WERI-Rb-1 (cell line): ENCODE measurements at regions not wholly inside any gene's neighbourhood (a gene's known extent, or its start where the extent isn't known, plus 50 kb on each side); places are given as distances from the start of the nearest gene placed in this dataset.
A peak's percentile ranks its signal among the peaks of the same experiment; 100 is the strongest.

Experiments
- DNase-seq: peaks from one replicate; pipeline ENCODE4 v3.0.0-alpha.2; 2020
- H3K27ac ChIP-seq: fragments of 250-450 bp; sonication (Bioruptor Pico); 2 replicates; pipeline ENCODE4 v1.5.1; 2020; ENCODE audit warnings: mild to moderate bottlenecking, moderate library complexity
- H3K27me3 ChIP-seq: fragments of 250-450 bp; sonication (Bioruptor Pico); 2 replicates; pipeline ENCODE4 v1.5.1; 2021; ENCODE audit warnings: mild to moderate bottlenecking, low read depth, moderate library complexity; ENCODE audit not compliant: insufficient read depth, severe bottlenecking
- H3K36me3 ChIP-seq: fragments of 250-450 bp; sonication (Bioruptor Pico); 2 replicates; pipeline ENCODE4 v1.5.1; 2020; ENCODE audit warnings: mild to moderate bottlenecking, moderate library complexity
- H3K4me3 ChIP-seq: 2 replicates; pipeline ENCODE4 v1.5.1; 2011; ENCODE audit warnings: low read depth, mild to moderate bottlenecking, control low read depth, low read length
- H3K9me3 ChIP-seq: fragments of 250-450 bp; sonication (Bioruptor Pico); 2 replicates; pipeline ENCODE4 v1.5.1; 2021; ENCODE audit warnings: mild to moderate bottlenecking, moderate library complexity; ENCODE audit not compliant: severe bottlenecking
- CTCF ChIP-seq: IDR thresholded peaks from 2 replicates; pipeline ENCODE4 v1.5.1; 2011; ENCODE audit warnings: low read depth, mild to moderate bottlenecking, control low read depth, inconsistent platforms, low read length

- Histone ChIP-seq H3K9me3 (no peaks in the 10 kb centered on the region), H3K27ac (no peak overlapping the region), H3K36me3 (no peaks in the 10 kb centered on the region), H3K27me3 (no peaks in the 10 kb centered on the region), H3K4me3 (no peak overlapping the region)
- TF ChIP-seq CTCF: no peak
- DNase-seq: no peak
These were observed 86.9 kb upstream of the ALDH1B1 start for GRCh38 chr9:38305582-38305981.

- H3K4me3 ChIP-seq: no peak overlapping the region
- DNase-seq: no peak
- H3K36me3 ChIP-seq: no peaks in the 10 kb centered on the region
- TF ChIP-seq CTCF: no peak
- H3K27me3 ChIP-seq: no peaks in the 10 kb centered on the region
- no peaks in the 10 kb centered on the region for H3K9me3 ChIP-seq
- H3K27ac ChIP-seq: no peak overlapping the region
These were observed 91.0 kb upstream of the ALDH1B1 start for GRCh38 chr9:38301376-38302106.

DNA sequence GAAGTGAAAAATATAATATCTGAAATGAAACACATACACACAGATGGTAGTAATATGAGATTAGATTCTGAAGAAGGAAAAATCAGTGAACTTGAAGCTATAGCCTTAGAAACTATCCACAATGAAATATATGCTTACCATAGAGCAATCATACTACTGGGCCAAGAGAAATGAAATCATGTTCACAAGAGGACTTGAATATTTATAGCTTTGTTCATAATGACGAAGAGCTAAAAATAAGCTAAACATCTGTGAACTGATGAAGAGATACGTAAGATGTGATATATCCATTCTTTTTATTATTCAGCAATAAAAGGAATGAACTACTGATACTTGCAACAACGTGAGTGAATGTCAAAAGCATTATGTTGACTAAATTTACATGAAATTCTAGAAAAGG, 92.6 kb upstream of the ALDH1B1 start:
- Histone ChIP-seq H3K27me3 (no peaks in the 10 kb centered on the region), H3K27ac (no peak overlapping the region), H3K4me3 (no peak overlapping the region), H3K36me3 (no peaks in the 10 kb centered on the region), H3K9me3 (no peaks in the 10 kb centered on the region)
- no peak for TF ChIP-seq CTCF
- no peak for DNase-seq

- no peak for DNase-seq
- H3K36me3 ChIP-seq: no peaks in the 10 kb centered on the region
- H3K4me3 ChIP-seq: no peak overlapping the region
- no peaks in the 10 kb centered on the region for H3K9me3 ChIP-seq
- H3K27me3 ChIP-seq: no peaks in the 10 kb centered on the region
- no peak for TF ChIP-seq CTCF
- no peak overlapping the region for H3K27ac ChIP-seq
These were observed 93.6 kb upstream of the ALDH1B1 start for GRCh38 chr9:38298904-38299303.

DNA sequence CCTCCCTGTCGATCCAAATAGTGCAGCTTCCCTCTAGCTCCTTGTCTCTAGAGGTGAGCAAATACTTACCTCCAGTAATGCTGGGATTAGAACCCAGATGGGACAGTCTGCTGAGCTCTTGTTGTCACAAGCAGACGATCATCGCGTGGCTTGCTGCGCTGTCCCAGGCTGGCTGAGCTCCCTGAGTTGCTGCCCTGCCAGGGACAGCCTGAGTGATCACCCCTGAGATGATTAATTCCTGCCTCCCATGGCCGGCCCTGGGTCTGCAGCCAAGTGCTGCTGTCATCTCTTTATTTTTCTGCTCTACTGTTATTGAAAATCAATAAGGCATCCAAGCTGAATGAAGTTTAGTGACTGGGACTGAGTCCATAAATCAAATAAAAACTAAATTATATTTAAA, 94.0 kb upstream of the ALDH1B1 start:
- H3K9me3 ChIP-seq: no peaks in the 10 kb centered on the region
- no peaks in the 10 kb centered on the region for H3K36me3 ChIP-seq
- DNase-seq: peak; percentile 62
- no peak overlapping the region for H3K27ac ChIP-seq
- H3K27me3 ChIP-seq: no peaks in the 10 kb centered on the region
- no peak overlapping the region for H3K4me3 ChIP-seq
- no peak for TF ChIP-seq CTCF

DNA sequence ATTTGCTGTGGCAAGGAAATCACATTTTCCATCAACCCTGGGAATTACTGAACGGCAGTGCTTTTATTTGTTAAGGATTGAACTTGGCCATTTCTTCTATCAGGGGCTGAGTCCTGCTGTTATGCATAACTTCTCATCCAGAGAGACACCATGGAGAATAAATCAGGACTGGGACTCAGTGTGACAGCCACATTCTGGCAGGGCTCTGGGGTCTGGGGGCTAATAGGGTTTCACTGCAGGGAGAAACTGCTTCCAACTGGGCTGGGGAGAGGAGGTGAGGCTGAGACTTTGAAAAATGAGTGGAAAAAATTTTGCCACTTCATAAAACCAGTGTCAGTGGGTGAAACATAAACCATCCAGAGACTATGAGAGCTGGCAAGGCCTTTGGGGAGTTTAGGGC, 95.7 kb upstream of the ALDH1B1 start:
- Histone ChIP-seq H3K27me3 (no peaks in the 10 kb centered on the region), H3K4me3 (no peak overlapping the region), H3K9me3 (no peaks in the 10 kb centered on the region), H3K27ac (no peak overlapping the region), H3K36me3 (no peaks in the 10 kb centered on the region)
- DNase-seq: no peak
- no peak for TF ChIP-seq CTCF
